ENCODE measurements at regions not wholly inside any gene's neighbourhood (a gene's known extent, or its start where the extent isn't known, plus 50 kb on each side); places are given as distances from the start of the nearest gene placed in this dataset.
"Not testable (repeated sequence)": the region's sequence is repeated elsewhere in the genome, so short reads cannot be mapped to it uniquely, and the experiment has no call there.

- not testable (repeated sequence) for TF ChIP-seq EZH2 (IDR thresholded peaks at IDR 0.05; ENCODE audit: low read length); CTCF (optimal IDR thresholded peaks at IDR 0.05 in 1 of 3, IDR thresholded peaks at IDR 0.05 in 1 of 3, conservative IDR thresholded peaks at IDR 0.05 in 1 of 3; ENCODE audit: extremely low read depth in 1 of 3, insufficient read depth in 2 of 3, low read length in 3 of 3)
Observed at GRCh38 chr4:66462890-66463289, 792.6 kb upstream of the EPHA5 start.

Data from keratinocyte (primary cell).